Keratinocyte (primary cell): ENCODE measurements at regions not wholly inside any gene's neighbourhood (a gene's known extent, or its start where the extent isn't known, plus 50 kb on each side); places are given as distances from the start of the nearest gene placed in this dataset.

Experiments
- DNase-seq: peaks from one replicate; pipeline ENCODE4 v3.0.0-alpha.2; 2011; ENCODE audit warnings: low read depth, missing footprints, low spot score
- FAIRE-seq: peaks from 2 replicates; lab custom pipeline; 2011; peaks lifted over from hg19 to GRCh38; lab: Jason Lieb, UNC
- H2AFZ ChIP-seq: 2 replicates; pipeline ENCODE4 v1.6.0; 2012; ENCODE audit warnings: low read length, control low read depth, inconsistent platforms; ENCODE audit not compliant: control insufficient read depth
- H3K27ac ChIP-seq: 2 replicates; pipeline ENCODE4 v1.5.1; 2011; ENCODE audit warnings: low read length; ENCODE audit not compliant: control insufficient read depth, insufficient read depth
- H3K27me3 ChIP-seq: 3 replicates; pipeline ENCODE4 v1.6.0; 2011; ENCODE audit warnings: low read length; ENCODE audit not compliant: control insufficient read depth, insufficient read depth; ENCODE audit errors: extremely low read depth
- H3K36me3 ChIP-seq, 2 experiments: 2 replicates in 1 of 2; 3 replicates in 1 of 2; pipeline ENCODE4 v1.5.1; 2011; ENCODE audit warnings: low read length in 2 of 2, mild to moderate bottlenecking in 1 of 2; ENCODE audit not compliant: control insufficient read depth in 2 of 2, insufficient read depth in 2 of 2; ENCODE audit errors: extremely low read depth in 1 of 2
- H3K4me1 ChIP-seq: 3 replicates; pipeline ENCODE4 v1.5.1; 2011; ENCODE audit warnings: low read length; ENCODE audit not compliant: control insufficient read depth, insufficient read depth; ENCODE audit errors: extremely low read depth
- H3K4me2 ChIP-seq: 3 replicates; pipeline ENCODE4 v1.6.0; 2011; ENCODE audit warnings: low read depth, low read length; ENCODE audit not compliant: control insufficient read depth, insufficient read depth; ENCODE audit errors: extremely low read depth
- H3K4me3 ChIP-seq, 3 experiments: fragments of 200-600 bp in 1 of 3; sonication (generic) in 1 of 3; 2 replicates in 2 of 3; 3 replicates in 1 of 3; pipeline ENCODE4 v1.5.1; 2011 to 2016; ENCODE audit warnings: low read length in 3 of 3, mild to moderate bottlenecking in 3 of 3, control low read depth in 2 of 3, inconsistent platforms in 1 of 3, low read depth in 1 of 3, mixed read lengths in 1 of 3, mixed run types in 1 of 3, moderate library complexity in 1 of 3; ENCODE audit not compliant: control insufficient read depth in 2 of 3, insufficient read depth in 2 of 3; ENCODE audit errors: extremely low read depth in 1 of 3
- H3K79me2 ChIP-seq: 2 replicates; pipeline ENCODE4 v1.6.0; 2012; ENCODE audit warnings: low read length; ENCODE audit not compliant: control insufficient read depth, insufficient read depth
- H3K9ac ChIP-seq: 3 replicates; pipeline ENCODE4 v1.6.0; 2011; ENCODE audit warnings: low read length; ENCODE audit not compliant: control insufficient read depth, insufficient read depth; ENCODE audit errors: extremely low read depth
- H3K9me1 ChIP-seq: 3 replicates; pipeline ENCODE4 v1.6.0; 2011; ENCODE audit warnings: low read length; ENCODE audit not compliant: control insufficient read depth, insufficient read depth; ENCODE audit errors: extremely low read depth
- H3K9me3 ChIP-seq: 2 replicates; pipeline ENCODE4 v1.5.1; 2012; ENCODE audit warnings: low read depth, low read length; ENCODE audit not compliant: control insufficient read depth
- H4K20me1 ChIP-seq: 3 replicates; pipeline ENCODE4 v1.6.0; 2011; ENCODE audit warnings: low read length; ENCODE audit not compliant: control insufficient read depth, insufficient read depth; ENCODE audit errors: extremely low read depth
- CTCF ChIP-seq, 3 experiments: IDR thresholded peaks in 1 of 3; conservative IDR thresholded peaks in 1 of 3; optimal IDR thresholded peaks in 1 of 3; 2 replicates in 2 of 3; 3 replicates in 1 of 3; pipeline versions ENCODE3 to v1.5.1; 2011; ENCODE audit warnings: low read length in 3 of 3, mild to moderate bottlenecking in 3 of 3, moderate library complexity in 2 of 3, control low read depth in 1 of 3, inconsistent platforms in 1 of 3; ENCODE audit not compliant: insufficient read depth in 2 of 3; ENCODE audit errors: extremely low read depth in 1 of 3
- EZH2 ChIP-seq: IDR thresholded peaks from one replicate; pipeline ENCODE4 v1.6.1; 2012; ENCODE audit warnings: inconsistent platforms, mild to moderate bottlenecking, low read length, moderate library complexity
- dilution Hi-C: fragments of 300-500 bp; cut with MboI; formaldehyde crosslinking; loops from one replicate; pipeline ENCODE4 v1.7.0; 2020; ENCODE audit warnings: low sequenced_read_pairs; ENCODE audit not compliant: extremely low pct_ligation_motif_present

GRCh38 chrX:25701876-25702275 is 436.3 kb upstream of the MAGEB18 start:
- TF ChIP-seq EZH2: no peak
- TF ChIP-seq CTCF (optimal IDR thresholded peaks at IDR 0.05 in 1 of 3, IDR thresholded peaks at IDR 0.05 in 1 of 3, conservative IDR thresholded peaks at IDR 0.05 in 1 of 3; ENCODE audit: extremely low read depth in 1 of 3, insufficient read depth in 2 of 3, low read length in 3 of 3): no peak
- no peak overlapping the region for H3K4me2 ChIP-seq
- no peaks in the 10 kb centered on the region for H3K9me1 ChIP-seq
- dilution Hi-C loops: no loop called here
- H3K36me3 ChIP-seq: no peaks in the 10 kb centered on the region
- DNase-seq: no peak
- no peak overlapping the region for H3K27ac ChIP-seq
- H3K4me3 ChIP-seq: no peak overlapping the region
- H2AFZ ChIP-seq: no peak overlapping the region
- H3K9ac ChIP-seq: no peak overlapping the region
- H3K27me3 ChIP-seq: no peaks in the 10 kb centered on the region
- no peaks in the 10 kb centered on the region for H3K9me3 ChIP-seq
- no peak for FAIRE-seq
- H3K4me1 ChIP-seq: no peaks in the 10 kb centered on the region
- no peaks in the 10 kb centered on the region for H3K79me2 ChIP-seq
- H4K20me1 ChIP-seq: no peaks in the 10 kb centered on the region

- Histone ChIP-seq H3K27ac (no peak overlapping the region), H3K9me1 (no peaks in the 10 kb centered on the region), H2AFZ (no peak overlapping the region), H3K4me2 (no peak overlapping the region), H3K9ac (no peak overlapping the region), H3K9me3 (no peaks in the 10 kb centered on the region), H3K4me3 (no peak overlapping the region), H3K79me2 (no peaks in the 10 kb centered on the region), H3K4me1 (no peaks in the 10 kb centered on the region), H3K27me3 (no peaks in the 10 kb centered on the region), H4K20me1 (no peaks in the 10 kb centered on the region), H3K36me3 (no peaks in the 10 kb centered on the region)
- no peak for FAIRE-seq
- dilution Hi-C loops: no loop called here
- no peak for DNase-seq
- TF ChIP-seq CTCF (optimal IDR thresholded peaks at IDR 0.05 in 1 of 3, IDR thresholded peaks at IDR 0.05 in 1 of 3, conservative IDR thresholded peaks at IDR 0.05 in 1 of 3; ENCODE audit: extremely low read depth in 1 of 3, insufficient read depth in 2 of 3, low read length in 3 of 3) (no peak), EZH2 (no peak)
These were observed 421.0 kb upstream of the MAGEB18 start for GRCh38 chrX:25717122-25717521.
